ENCODE measurements at regions not wholly inside any gene's neighbourhood (a gene's known extent, or its start where the extent isn't known, plus 50 kb on each side); places are given as distances from the start of the nearest gene placed in this dataset.

GRCh38 chr2:21543630-21544029, 419.9 kb downstream of the TDRD15 start:
- DNase-seq = no peak

GRCh38 chr2:21544392-21544791, 420.6 kb downstream of the TDRD15 start:
- DNase-seq = no peak

GRCh38 chr2:21552981-21553380, 429.2 kb downstream of the TDRD15 start:
- DNase-seq = no peak

DNA sequence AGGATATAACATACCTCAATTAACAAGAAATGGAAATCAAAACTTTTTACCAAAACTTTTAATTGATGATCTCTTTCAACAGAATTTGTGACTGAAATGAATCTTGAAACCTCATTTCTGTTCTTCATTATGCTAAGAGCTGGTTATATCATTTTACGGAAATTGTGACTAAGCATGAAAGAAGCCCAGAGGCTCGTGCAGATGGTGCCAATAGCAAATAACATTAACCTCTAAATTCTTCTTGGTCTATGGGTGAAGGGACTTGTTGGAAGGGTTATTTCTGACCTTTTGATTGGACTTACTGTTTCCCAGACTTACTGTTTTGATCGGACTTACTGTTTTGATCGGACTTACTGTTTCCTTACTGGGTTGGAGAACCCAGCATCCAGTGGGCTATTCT, 435.6 kb downstream of the TDRD15 start:
- DNase-seq = no peak

DNA sequence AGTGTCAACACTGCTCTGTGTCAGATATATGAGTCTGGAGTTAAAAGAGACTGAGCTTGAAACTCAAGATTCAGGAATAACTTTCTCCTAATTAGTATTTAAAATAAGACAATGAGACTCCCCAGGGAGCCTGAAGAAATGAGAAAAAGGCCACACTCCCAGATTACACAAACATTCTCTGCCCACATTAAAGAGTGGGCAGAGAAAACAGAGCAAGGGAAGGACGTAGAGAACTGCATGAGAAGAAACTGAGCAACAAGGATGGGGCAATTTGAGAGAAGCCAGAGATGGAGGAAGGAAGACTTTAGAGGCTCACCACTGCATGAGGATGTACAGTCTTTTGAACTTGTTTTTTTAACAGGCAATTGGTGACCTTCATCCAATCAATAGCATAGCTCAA, 438.2 kb downstream of the TDRD15 start:
- no peak for DNase-seq

DNA sequence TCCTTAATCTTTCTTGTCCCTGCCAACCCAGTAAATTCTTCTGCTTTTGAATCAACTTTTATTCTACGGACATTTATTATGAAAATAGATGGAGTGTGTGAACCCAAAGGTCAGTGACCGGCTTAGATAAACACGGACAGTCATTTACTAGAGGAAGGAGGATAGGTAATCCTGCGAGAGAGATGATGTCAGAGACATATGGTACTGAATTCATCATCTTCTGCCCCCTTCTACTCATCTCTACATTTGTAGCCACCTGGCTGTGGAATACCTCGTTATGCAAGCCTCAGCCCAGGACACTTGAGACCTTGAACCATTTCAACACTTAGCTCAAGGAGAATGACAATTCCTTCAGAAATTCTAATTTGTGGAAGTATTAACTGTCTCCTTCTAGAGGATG, 443.6 kb downstream of the TDRD15 start:
- DNase-seq = no peak

DNA sequence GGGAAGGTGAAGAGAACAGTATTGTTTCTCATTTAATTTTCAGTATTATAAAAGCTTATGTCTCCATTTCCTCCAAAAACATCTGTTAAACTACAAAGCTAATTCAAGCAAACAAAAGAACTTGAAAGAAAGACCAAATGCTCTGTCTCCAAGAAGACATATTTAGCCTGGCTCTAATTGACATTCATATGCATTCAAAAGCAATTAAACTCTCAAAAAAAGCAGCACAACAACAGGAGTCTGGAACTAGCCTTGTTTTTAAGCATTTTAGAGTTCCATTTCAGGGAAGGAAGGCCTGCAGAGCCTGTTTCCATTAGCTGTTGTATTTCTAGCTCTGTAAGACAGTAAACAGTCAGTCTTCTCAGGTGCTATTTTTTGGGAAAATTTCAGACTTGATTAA, 447.9 kb downstream of the TDRD15 start:
- DNase-seq = no peak

DNA sequence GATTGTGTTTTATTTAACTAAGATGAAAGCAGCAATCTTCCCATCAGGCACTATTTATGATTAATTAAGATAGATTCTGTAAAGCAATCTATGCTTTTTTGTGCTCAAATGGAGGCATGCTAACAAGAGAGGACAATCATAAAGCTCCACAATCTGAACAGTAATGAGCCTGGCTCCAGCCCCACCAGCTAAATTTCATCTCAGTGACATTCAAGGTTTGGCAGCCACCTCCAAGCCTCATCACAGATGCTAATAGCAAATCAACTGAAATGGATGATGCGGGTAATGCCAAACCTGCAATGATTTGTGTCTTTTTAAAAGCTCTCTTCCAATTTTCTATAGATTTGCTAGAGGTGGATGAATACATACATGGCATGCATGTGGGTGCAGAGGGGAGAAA, 456.6 kb downstream of the TDRD15 start:
- DNase-seq = no peak

DNA sequence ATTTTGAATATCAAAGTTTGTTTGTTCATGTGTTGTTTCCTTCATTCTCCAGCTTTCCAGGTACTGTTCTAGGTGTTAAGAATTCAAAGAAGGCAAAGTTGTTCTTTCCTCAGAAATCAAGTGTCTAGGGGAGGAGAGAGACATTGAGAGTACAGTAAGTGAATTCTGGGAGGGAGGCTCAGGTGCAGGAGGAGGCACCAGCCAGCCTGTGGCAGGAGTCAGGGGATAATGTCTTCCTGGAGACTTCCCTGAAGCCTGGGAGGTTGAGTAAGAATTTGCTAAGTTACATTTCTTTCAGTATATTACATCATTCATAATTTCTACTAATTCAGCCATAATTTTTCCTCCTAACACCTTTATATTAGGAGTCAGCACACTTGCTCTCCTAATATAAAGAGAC, 462.1 kb downstream of the TDRD15 start:
- no peak for DNase-seq

DNA sequence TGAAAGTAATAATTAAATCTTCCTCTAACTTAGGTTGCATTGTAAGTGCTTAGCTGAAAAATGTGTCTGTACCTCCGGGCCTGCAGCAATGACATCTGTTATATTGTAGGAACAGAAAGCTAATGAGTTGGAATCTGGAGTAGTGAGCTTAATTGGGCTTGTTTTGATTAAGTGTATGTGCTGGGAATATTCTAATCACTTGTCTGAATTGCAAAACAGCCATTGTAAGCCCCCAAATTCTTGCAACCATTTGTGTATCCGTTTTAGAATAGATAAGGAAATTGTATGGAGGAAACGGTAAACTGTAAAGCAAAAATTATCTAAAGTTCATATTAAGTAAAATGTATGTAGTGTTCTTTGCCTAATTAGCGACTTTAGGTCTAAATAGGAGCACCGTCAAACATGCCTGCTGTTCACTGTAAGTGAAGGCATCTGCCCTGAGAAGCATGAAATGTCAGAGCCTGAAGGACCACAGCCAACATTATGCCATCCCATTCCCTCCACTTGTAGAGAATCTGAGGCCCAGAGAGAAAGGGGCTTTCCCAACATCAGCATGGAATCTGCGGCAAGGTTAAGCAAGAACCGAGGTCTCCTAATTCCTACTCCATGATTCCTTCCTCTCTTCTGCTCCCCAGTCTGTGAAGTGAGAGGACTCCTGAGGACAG, 466.4 kb downstream of the TDRD15 start:
- no peak for DNase-seq

DNA sequence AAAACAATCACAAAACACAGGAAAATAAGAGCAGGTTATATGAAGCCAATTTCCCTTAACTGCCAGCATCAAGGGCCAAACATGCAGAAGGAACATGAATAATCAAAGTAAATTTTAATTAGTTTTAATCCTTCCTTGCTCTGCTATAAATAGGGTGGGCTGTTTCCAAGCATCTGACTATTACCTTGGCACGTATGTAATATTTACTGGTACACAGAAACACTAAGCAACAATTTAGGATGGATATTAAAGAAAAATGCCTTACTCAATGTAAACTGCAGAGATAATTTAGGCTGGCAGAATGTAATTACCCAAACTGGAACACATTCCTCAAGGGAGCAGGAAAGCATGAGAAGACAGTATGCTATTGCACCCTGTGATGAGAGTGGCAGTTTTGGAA, 468.2 kb downstream of the TDRD15 start:
- no peak for DNase-seq

DNA sequence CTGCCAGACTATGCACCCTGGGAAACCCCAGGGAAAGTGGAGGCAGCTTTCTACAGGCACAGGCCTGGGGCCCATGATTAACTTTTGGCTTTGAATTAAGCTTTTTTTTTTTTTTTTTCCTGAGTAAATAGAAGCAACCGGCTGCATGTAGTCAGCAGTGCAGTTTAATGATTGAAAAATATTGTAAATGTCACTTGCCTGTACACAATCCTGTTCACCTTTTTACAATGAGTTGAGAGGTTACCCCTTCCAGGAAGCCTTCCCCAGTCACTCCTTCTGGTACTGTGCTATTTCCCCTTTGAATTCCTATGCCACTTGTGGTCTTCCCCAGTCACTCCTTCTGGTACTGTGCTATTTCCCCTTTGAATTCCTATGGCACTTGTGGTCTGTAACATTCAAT, 475.6 kb downstream of the TDRD15 start:
- no peak for DNase-seq

DNA sequence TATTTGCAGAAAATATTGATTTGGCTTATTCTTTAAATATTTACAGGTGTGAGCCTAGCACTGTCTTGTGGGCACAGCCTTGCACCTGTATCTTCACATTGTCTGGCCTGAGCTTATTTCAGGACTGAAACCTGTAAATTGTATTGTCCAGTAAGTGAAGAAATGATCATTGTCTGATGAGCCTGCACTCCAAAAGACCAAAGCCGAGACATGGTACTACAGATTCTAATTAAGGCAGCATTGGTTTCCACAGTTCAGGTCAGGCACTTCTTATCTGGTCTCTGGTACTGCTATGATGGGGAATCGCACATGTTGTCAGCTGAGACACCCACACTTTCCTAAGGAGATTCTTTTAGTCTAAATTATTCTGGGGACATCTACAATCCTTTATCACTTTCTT, 479.0 kb downstream of the TDRD15 start:
- DNase-seq = no peak

- DNase-seq = no peak
These were observed 483.8 kb downstream of the TDRD15 start for GRCh38 chr2:21607572-21607971.

DNA sequence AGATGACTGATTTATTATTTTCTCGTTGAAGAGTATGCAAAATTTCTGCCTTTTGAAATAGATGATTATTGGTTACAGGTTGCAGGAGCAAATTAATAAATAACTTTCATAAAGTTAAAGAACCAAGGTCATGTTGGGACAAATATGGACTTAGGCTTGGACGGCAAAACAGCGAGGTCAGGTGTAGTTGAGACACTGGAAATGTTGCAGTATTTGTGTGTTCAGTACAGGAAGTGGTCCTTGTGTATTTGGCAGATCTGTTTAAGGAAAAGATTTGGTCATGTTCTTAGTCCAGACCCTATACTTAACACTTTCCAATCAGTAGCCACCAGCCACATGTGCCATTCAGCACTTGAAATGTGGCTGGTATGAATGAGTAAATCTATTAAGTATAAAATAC, 486.5 kb downstream of the TDRD15 start:
- no peak for DNase-seq

DNA sequence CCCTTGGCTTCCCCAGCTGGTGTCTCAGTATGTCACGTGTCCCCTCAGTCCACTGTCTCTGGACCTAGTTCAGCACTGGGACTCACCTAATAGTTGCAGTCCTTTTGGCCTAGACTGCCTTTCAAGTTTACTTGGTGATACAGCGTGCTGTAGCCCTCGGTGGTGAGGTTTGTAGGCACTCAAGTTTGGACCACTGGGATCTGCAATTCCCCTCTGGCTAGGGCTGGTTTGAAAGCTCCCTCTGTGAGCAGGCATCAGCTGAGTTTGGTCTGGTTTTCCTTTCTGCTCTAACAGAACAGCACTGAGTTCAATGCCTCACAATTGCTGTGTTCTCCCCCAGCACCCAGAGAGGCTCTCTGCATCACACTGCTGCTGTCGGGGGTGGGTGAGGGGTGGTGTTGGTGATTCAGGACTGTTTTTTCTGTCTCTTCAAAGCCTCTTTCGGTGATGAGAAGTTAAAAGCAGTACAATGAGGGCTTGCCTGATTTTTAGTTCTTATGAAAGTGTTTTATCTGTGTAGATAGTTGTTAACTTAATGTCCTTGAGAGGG, 494.2 kb downstream of the TDRD15 start:
- no peak for DNase-seq

GRCh38 chr2:21620771-21621170, 497.0 kb downstream of the TDRD15 start:
- DNase-seq = no peak

- DNase-seq = no peak
These were observed 504.2 kb downstream of the TDRD15 start for GRCh38 chr2:21627938-21628337.

DNA sequence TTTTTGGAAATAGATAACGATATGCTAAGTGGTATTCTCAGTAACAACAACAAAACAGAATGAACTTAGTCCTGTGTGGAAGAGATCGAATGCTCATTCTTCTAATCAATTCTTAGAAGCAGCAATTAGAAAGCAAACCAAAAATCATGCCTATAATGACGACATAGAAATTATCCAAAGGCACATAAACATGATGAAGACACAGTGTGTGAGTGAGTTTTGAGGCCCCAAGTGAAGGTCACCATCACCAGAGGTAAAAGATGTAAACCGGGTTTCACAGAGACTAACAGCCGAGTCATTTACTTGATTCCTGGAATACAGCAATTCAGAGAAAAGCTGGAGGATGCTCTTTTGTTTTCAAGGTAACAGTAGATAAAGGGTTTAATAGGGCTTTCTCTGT, 509.2 kb downstream of the TDRD15 start:
- DNase-seq = no peak

DNA sequence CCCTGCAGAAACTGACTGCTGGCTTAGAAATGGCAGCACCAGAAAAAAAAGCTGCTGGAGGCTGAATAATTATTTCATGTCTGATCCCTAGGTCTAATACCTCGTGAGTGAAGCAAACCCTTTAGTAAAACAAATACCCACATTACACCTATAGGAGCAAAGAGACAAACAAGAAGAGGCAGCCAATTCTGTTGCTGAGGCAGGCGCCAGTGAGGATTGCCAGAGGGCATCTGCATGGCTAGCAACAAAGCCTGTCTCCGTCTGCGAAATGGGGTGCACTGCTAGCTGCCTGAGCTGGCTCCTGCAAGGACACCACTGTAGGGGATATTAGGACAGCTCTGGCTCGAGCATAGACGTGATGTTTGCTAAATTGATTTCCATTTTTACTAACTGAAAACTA, 509.7 kb downstream of the TDRD15 start:
- DNase-seq = no peak

DNA sequence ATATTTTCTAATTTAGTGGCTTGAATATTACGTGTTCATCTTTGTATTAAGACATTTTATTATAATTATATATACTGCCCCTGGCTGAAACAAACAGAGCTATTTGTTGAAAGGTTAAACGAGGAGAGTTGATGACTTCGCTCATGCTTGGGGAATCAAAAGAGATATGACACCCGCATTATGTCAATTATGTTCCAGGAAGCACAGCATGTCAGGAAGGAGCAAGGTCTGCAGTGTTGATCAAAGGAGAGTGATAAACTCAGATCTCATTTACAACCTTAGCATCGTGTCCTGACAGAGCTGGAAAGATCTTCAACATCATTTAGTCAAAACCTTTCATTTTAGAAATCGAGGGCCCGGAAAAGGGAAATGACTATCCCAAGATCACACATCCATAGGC, 510.1 kb downstream of the TDRD15 start:
- no peak for DNase-seq

DNA sequence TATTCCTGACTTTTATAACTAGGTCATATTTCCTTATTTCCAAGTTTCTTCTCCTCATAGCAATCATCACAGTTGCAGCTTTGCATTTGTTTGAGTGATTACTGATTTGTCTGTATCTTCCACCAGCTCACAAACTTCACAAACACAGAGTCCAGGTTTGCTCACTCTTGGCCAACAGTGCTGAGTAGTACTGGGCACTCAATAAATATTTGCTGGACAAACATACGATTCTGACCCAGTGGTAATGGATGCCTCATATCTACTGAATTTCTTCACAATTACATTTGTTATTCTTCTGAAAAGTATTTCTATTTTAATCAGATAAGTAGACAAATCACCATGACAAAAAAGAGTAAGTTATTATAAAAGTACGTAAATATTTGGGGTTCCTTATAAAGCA, 516.3 kb downstream of the TDRD15 start:
- DNase-seq = no peak

DNA sequence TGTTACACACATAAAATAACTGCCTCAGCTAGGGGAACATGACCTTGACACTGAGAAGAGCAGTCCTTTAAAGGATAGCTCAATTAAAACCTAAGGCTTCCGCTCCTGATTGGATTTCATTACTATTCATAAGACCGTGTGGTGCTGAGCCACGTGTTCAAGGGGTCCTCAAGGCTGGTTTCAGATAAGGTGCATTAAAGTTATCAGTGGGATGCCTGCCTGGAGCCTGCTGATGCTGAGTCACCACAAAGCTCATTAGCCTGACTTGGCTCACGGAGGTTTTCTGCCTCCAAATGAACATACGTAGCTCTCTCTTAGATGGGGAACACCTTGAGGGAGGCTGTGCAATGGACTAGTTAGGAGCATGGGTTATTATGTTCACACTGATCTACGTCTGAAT, 518.9 kb downstream of the TDRD15 start:
- DNase-seq = no peak

DNA sequence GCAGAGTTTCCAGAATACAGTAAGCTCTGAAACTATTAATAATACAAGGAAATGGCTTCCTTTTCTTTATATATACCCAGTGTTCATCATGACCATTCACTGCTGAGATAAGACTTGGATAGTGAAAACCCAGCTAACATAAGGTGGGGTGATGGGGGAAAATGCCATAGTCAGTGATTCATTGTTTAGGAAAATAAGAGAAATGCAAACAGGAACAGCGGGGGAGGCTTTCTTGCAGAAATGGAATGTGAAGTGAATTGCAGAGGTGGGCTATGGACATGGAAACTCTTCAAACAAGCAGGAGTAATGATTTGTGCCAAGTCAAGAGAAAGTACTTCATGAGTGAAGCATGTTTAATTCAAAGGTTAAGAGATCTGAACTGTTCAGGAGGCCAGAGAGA, 519.4 kb downstream of the TDRD15 start:
- no peak for DNase-seq

- DNase-seq = no peak
These were observed 520.5 kb downstream of the TDRD15 start for GRCh38 chr2:21644266-21644665.

DNA sequence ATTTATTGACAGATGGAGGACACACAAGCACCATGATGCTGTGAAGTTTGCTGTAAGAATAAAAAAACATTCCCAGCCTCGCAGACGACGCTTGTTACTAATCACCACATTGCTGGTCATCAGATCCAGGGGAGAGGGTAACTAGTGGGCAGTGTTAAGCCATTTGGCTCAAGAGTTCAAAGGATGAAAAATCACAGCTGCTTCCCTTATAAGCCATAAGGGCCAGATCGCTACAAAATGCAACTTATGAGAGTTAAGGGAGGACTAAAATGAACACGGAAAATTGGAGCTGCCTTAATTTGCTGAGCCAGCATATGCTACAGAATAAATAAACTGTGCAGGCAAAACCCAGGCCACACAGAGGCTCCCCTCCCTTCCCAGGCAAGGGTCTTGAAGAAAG, 522.6 kb downstream of the TDRD15 start:
- no peak for DNase-seq
